ENCODE measurements at regions not wholly inside any gene's neighbourhood (a gene's known extent, or its start where the extent isn't known, plus 50 kb on each side); places are given as distances from the start of the nearest gene placed in this dataset.

GRCh38 chr2:14428056-14428455, 204.5 kb upstream of the LRATD1 start:
- Histone ChIP-seq H3K27ac (no peak overlapping the region), H3K27me3 (ENCODE audit: insufficient read depth, low read depth, severe bottlenecking) (no peaks in the 10 kb centered on the region), H3K9me3 (ENCODE audit: severe bottlenecking) (no peaks in the 10 kb centered on the region), H3K4me3 (ENCODE audit: low read depth, low read length) (no peak overlapping the region), H3K36me3 (no peaks in the 10 kb centered on the region)
- TF ChIP-seq CTCF (IDR thresholded peaks at IDR 0.05; ENCODE audit: low read depth, low read length): no peak
- DNase-seq: no peak

GRCh38 chr2:14433946-14434495, 198.5 kb upstream of the LRATD1 start:
- H3K36me3 ChIP-seq: no peaks in the 10 kb centered on the region
- H3K27me3 ChIP-seq (ENCODE audit: insufficient read depth, low read depth, severe bottlenecking): no peaks in the 10 kb centered on the region
- no peak for DNase-seq
- no peak overlapping the region for H3K4me3 ChIP-seq (ENCODE audit: low read depth, low read length)
- H3K9me3 ChIP-seq (ENCODE audit: severe bottlenecking): no peaks in the 10 kb centered on the region
- no peak overlapping the region for H3K27ac ChIP-seq
- no peak for TF ChIP-seq CTCF (IDR thresholded peaks at IDR 0.05; ENCODE audit: low read depth, low read length)

GRCh38 chr2:14445670-14446069, 186.8 kb upstream of the LRATD1 start:
- Histone ChIP-seq H3K9me3 (ENCODE audit: severe bottlenecking) (peaks cover 14% of the 10 kb centered on the region), H3K27ac (no peak overlapping the region), H3K27me3 (ENCODE audit: insufficient read depth, low read depth, severe bottlenecking) (no peaks in the 10 kb centered on the region), H3K36me3 (no peaks in the 10 kb centered on the region), H3K4me3 (ENCODE audit: low read depth, low read length) (no peak overlapping the region)
- TF ChIP-seq CTCF (IDR thresholded peaks at IDR 0.05; ENCODE audit: low read depth, low read length): no peak
- DNase-seq: no peak

GRCh38 chr2:14448340-14448739, 184.2 kb upstream of the LRATD1 start:
- Histone ChIP-seq H3K27me3 (ENCODE audit: insufficient read depth, low read depth, severe bottlenecking) (no peaks in the 10 kb centered on the region), H3K4me3 (ENCODE audit: low read depth, low read length) (no peak overlapping the region), H3K27ac (no peak overlapping the region), H3K36me3 (no peaks in the 10 kb centered on the region), H3K9me3 (ENCODE audit: severe bottlenecking) (peaks cover 14% of the 10 kb centered on the region)
- DNase-seq: no peak
- no peak for TF ChIP-seq CTCF (IDR thresholded peaks at IDR 0.05; ENCODE audit: low read depth, low read length)

- no peak overlapping the region for H3K4me3 ChIP-seq (ENCODE audit: low read depth, low read length)
- DNase-seq: peak; percentile 26
- no peaks in the 10 kb centered on the region for H3K36me3 ChIP-seq
- H3K9me3 ChIP-seq (ENCODE audit: severe bottlenecking): peaks cover 3% of the 10 kb centered on the region
- H3K27ac ChIP-seq: no peak overlapping the region
- peak; percentile 42 for TF ChIP-seq CTCF (IDR thresholded peaks at IDR 0.05; ENCODE audit: low read depth, low read length)
- no peaks in the 10 kb centered on the region for H3K27me3 ChIP-seq (ENCODE audit: insufficient read depth, low read depth, severe bottlenecking)
Observed at GRCh38 chr2:14451312-14451711, 181.2 kb upstream of the LRATD1 start.

GRCh38 chr2:14454202-14454601, 178.3 kb upstream of the LRATD1 start:
- DNase-seq: no peak
- H3K4me3 ChIP-seq (ENCODE audit: low read depth, low read length): no peak overlapping the region
- H3K27ac ChIP-seq: no peak overlapping the region
- no peaks in the 10 kb centered on the region for H3K27me3 ChIP-seq (ENCODE audit: insufficient read depth, low read depth, severe bottlenecking)
- no peaks in the 10 kb centered on the region for H3K36me3 ChIP-seq
- no peak for TF ChIP-seq CTCF (IDR thresholded peaks at IDR 0.05; ENCODE audit: low read depth, low read length)
- peaks cover 15% of the 10 kb centered on the region for H3K9me3 ChIP-seq (ENCODE audit: severe bottlenecking)
